LNCAP (cell line): ENCODE measurements at regions not wholly inside any gene's neighbourhood (a gene's known extent, or its start where the extent isn't known, plus 50 kb on each side); places are given as distances from the start of the nearest gene placed in this dataset.

ENCODE experiments used
- CTCF ChIP-seq: fragments of 450-650 bp; IDR thresholded peaks from 2 replicates; pipeline ENCODE4 v1.5.1; 2017; ENCODE audit warnings: mild to moderate bottlenecking

GRCh38 chr10:65100146-65100545 lies 1578.9 kb downstream of the REEP3 start:
- TF ChIP-seq CTCF: no peak

- no peak for TF ChIP-seq CTCF
Measured at GRCh38 chr10:65110009-65110408, 1588.8 kb downstream of the REEP3 start.

- TF ChIP-seq CTCF: no peak
Measured at GRCh38 chr10:65112573-65112972, 1591.4 kb downstream of the REEP3 start.

GRCh38 chr10:65123120-65123519 lies 1601.9 kb downstream of the REEP3 start:
- TF ChIP-seq CTCF: no peak

GRCh38 chr10:65125212-65125611 lies 1604.0 kb downstream of the REEP3 start:
- no peak for TF ChIP-seq CTCF

GRCh38 chr10:65126288-65126687 lies 1605.1 kb downstream of the REEP3 start:
- no peak for TF ChIP-seq CTCF

GRCh38 chr10:65128277-65128676 lies 1607.1 kb downstream of the REEP3 start:
- TF ChIP-seq CTCF: no peak

- TF ChIP-seq CTCF: no peak
Measured at GRCh38 chr10:65130162-65130758, 1609.1 kb downstream of the REEP3 start.
